Body of pancreas (tissue), 4 donors: ENCODE measurements at regions not wholly inside any gene's neighbourhood (a gene's known extent, or its start where the extent isn't known, plus 50 kb on each side); places are given as distances from the start of the nearest gene placed in this dataset.

Source experiments
- CTCF ChIP-seq, 7 experiments: fragments of 450-650 bp in 4 of 7; fragments of 200-600 bp in 3 of 7; sonication (generic) in 3 of 7; IDR thresholded peaks; one replicate each; pipeline ENCODE4 v1.5.1; 2016 to 2019; ENCODE audit warnings: antibody characterized with exemption in 7 of 7
- POLR2A ChIP-seq, 3 donors: fragments of 450-650 bp; IDR thresholded peaks; one replicate each; pipeline ENCODE4 v1.6.1; 2016; ENCODE audit warnings: antibody characterized with exemption in 3 of 3, mild to moderate bottlenecking in 2 of 3

- TF ChIP-seq POLR2A (IDR thresholded peaks at IDR 0.05) (no peak), CTCF (IDR thresholded peaks at IDR 0.05) (no peak)
These were observed 1118.0 kb upstream of the SEMA6A start for GRCh38 chr5:117692606-117693005.
